ENCODE measurements at regions not wholly inside any gene's neighbourhood (a gene's known extent, or its start where the extent isn't known, plus 50 kb on each side); places are given as distances from the start of the nearest gene placed in this dataset.

DNA sequence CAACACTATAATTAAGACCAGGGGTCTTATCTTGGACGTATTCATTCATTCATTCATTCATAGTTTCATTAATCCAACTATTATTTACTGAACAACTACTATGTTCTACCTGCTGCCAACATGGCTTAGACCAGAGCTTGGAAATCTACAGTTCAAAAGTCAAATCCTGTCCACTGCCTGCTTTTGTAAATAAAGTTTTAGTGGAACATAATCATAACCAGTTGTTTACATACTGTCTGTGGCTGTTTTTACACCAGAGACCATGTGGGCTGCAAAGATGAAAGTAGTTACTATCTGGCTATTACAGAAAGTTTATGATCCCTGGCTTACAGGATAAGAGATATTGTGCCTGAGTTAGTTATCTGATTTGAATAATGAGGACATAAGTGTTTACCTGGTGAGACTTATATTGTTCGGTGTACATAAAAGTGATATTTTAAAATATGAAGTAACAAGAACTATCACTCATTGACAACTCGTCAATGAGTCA is 567.7 kb downstream of the TFAP2B start (continued):
- TF ChIP-seq, protein P1, sequence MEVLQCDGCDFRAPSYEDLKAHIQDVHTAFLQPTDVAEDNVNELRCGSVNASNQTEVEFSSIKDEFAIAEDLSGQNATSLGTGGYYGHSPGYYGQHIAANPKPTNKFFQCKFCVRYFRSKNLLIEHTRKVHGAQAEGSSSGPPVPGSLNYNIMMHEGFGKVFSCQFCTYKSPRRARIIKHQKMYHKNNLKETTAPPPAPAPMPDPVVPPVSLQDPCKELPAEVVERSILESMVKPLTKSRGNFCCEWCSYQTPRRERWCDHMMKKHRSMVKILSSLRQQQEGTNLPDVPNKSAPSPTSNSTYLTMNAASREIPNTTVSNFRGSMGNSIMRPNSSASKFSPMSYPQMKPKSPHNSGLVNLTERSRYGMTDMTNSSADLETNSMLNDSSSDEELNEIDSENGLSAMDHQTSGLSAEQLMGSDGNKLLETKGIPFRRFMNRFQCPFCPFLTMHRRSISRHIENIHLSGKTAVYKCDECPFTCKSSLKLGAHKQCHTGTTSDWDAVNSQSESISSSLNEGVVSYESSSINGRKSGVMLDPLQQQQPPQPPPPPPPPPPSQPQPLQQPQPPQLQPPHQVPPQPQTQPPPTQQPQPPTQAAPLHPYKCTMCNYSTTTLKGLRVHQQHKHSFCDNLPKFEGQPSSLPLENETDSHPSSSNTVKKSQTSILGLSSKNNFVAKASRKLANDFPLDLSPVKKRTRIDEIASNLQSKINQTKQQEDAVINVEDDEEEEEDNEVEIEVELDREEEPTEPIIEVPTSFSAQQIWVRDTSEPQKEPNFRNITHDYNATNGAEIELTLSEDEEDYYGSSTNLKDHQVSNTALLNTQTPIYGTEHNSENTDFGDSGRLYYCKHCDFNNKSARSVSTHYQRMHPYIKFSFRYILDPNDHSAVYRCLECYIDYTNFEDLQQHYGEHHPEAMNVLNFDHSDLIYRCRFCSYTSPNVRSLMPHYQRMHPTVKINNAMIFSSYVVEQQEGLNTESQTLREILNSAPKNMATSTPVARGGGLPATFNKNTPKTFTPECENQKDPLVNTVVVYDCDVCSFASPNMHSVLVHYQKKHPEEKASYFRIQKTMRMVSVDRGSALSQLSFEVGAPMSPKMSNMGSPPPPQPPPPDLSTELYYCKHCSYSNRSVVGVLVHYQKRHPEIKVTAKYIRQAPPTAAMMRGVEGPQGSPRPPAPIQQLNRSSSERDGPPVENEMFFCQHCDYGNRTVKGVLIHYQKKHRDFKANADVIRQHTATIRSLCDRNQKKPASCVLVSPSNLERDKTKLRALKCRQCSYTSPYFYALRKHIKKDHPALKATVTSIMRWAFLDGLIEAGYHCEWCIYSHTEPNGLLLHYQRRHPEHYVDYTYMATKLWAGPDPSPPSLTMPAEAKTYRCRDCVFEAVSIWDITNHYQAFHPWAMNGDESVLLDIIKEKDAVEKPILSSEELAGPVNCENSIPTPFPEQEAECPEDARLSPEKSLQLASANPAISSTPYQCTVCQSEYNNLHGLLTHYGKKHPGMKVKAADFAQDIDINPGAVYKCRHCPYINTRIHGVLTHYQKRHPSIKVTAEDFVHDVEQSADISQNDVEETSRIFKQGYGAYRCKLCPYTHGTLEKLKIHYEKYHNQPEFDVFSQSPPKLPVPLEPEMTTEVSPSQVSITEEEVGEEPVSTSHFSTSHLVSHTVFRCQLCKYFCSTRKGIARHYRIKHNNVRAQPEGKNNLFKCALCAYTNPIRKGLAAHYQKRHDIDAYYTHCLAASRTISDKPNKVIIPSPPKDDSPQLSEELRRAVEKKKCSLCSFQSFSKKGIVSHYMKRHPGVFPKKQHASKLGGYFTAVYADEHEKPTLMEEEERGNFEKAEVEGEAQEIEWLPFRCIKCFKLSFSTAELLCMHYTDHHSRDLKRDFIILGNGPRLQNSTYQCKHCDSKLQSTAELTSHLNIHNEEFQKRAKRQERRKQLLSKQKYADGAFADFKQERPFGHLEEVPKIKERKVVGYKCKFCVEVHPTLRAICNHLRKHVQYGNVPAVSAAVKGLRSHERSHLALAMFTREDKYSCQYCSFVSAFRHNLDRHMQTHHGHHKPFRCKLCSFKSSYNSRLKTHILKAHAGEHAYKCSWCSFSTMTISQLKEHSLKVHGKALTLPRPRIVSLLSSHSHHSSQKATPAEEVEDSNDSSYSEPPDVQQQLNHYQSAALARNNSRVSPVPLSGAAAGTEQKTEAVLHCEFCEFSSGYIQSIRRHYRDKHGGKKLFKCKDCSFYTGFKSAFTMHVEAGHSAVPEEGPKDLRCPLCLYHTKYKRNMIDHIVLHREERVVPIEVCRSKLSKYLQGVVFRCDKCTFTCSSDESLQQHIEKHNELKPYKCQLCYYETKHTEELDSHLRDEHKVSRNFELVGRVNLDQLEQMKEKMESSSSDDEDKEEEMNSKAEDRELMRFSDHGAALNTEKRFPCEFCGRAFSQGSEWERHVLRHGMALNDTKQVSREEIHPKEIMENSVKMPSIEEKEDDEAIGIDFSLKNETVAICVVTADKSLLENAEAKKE (CRISPR knock-in tag; IDR thresholded peaks at IDR 0.05): no peak
- no peak for TF ChIP-seq STAT1 (IDR thresholded peaks at IDR 0.05; ENCODE audit: unreplicated experiment)
- no peak for TF ChIP-seq POLR2AphosphoS5 (IDR thresholded peaks at IDR 0.05; ENCODE audit: low read depth)
- TF ChIP-seq, protein P2, sequence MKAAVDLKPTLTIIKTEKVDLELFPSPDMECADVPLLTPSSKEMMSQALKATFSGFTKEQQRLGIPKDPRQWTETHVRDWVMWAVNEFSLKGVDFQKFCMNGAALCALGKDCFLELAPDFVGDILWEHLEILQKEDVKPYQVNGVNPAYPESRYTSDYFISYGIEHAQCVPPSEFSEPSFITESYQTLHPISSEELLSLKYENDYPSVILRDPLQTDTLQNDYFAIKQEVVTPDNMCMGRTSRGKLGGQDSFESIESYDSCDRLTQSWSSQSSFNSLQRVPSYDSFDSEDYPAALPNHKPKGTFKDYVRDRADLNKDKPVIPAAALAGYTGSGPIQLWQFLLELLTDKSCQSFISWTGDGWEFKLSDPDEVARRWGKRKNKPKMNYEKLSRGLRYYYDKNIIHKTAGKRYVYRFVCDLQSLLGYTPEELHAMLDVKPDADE (IDR thresholded peaks at IDR 0.05): no peak
- no peak for TF ChIP-seq CREB1 (CRISPR knock-in tag; IDR thresholded peaks at IDR 0.05; ENCODE audit: low read depth)
- no peak for TF ChIP-seq JUNB (IDR thresholded peaks at IDR 0.05; ENCODE audit: unreplicated experiment)
- TF ChIP-seq, protein P3, sequence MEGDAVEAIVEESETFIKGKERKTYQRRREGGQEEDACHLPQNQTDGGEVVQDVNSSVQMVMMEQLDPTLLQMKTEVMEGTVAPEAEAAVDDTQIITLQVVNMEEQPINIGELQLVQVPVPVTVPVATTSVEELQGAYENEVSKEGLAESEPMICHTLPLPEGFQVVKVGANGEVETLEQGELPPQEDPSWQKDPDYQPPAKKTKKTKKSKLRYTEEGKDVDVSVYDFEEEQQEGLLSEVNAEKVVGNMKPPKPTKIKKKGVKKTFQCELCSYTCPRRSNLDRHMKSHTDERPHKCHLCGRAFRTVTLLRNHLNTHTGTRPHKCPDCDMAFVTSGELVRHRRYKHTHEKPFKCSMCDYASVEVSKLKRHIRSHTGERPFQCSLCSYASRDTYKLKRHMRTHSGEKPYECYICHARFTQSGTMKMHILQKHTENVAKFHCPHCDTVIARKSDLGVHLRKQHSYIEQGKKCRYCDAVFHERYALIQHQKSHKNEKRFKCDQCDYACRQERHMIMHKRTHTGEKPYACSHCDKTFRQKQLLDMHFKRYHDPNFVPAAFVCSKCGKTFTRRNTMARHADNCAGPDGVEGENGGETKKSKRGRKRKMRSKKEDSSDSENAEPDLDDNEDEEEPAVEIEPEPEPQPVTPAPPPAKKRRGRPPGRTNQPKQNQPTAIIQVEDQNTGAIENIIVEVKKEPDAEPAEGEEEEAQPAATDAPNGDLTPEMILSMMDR (conservative IDR thresholded peaks at IDR 0.05; ENCODE audit: low read depth in 2 of 2): no peak
- TF ChIP-seq EZH2 (IDR thresholded peaks at IDR 0.05; ENCODE audit: low read depth, unreplicated experiment): no peak
- no peak for TF ChIP-seq EZH2phosphoT487 (IDR thresholded peaks at IDR 0.05; ENCODE audit: unreplicated experiment)
